ENCODE measurements at regions not wholly inside any gene's neighbourhood (a gene's known extent, or its start where the extent isn't known, plus 50 kb on each side); places are given as distances from the start of the nearest gene placed in this dataset.

DNA sequence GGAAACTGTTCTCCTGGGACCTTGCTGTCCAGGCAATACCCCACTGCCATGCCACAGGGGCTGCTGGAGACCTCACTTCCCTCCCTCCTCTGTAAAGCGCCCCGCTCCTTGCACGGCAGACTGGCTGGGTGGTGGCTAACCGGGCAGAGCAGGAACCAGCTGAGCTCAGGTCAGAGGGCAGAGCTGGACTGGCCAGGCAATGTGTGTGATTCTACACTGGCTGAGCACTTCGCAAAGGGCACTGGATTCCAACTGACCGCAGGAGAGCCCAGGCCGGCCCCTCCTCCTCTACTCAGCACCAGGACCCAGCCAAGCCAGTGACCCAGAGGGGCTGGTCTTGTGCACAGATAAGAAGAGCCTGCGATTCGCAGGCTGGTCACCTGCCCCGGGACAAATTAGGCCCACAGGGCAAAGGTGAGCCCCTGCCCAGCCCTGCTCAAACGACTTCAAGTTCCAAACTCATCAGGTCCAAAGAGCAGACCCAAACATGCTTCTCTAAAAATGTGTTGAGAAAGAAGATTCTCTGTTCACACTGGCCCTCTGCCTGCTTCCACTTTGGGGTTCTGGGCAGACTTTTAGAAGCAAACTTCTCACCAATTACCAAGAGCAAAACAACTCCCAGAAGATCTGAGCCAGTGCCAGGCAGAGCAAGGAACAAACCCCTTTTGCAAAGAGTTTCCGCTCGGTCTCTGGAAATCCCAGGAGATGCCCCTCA, 54.9 kb upstream of the DIO3 start:
- Histone ChIP-seq H3K36me3 (ENCODE audit: insufficient read depth, low read length, poor library complexity, severe bottlenecking) (no peaks in the 10 kb centered on the region), H3K9me3 (ENCODE audit: low read depth, low read length, poor library complexity, severe bottlenecking) (no peaks in the 10 kb centered on the region), H3K27me3 (replicated peaks; ENCODE audit: insufficient read depth, low read depth, low read length, poor library complexity) (no peaks in the 10 kb centered on the region), H3K27ac (ENCODE audit: low read depth, low read length, poor library complexity, severe bottlenecking) (no peak overlapping the region), H3K4me3 (ENCODE audit: low read depth, low read length, poor library complexity, severe bottlenecking) (no peak overlapping the region), H3K4me1 (ENCODE audit: insufficient read depth, low read length, poor library complexity, severe bottlenecking) (no peaks in the 10 kb centered on the region)
- intact Hi-C loops (cut with micrococcal nuclease; ENCODE audit: unreplicated experiment): no loop called here
- TF ChIP-seq EZH2 (IDR thresholded peaks at IDR 0.05; ENCODE audit: borderline replicate concordance, low read depth, low read length, poor library complexity, severe bottlenecking): no peak
- TF ChIP-seq, protein P1, sequence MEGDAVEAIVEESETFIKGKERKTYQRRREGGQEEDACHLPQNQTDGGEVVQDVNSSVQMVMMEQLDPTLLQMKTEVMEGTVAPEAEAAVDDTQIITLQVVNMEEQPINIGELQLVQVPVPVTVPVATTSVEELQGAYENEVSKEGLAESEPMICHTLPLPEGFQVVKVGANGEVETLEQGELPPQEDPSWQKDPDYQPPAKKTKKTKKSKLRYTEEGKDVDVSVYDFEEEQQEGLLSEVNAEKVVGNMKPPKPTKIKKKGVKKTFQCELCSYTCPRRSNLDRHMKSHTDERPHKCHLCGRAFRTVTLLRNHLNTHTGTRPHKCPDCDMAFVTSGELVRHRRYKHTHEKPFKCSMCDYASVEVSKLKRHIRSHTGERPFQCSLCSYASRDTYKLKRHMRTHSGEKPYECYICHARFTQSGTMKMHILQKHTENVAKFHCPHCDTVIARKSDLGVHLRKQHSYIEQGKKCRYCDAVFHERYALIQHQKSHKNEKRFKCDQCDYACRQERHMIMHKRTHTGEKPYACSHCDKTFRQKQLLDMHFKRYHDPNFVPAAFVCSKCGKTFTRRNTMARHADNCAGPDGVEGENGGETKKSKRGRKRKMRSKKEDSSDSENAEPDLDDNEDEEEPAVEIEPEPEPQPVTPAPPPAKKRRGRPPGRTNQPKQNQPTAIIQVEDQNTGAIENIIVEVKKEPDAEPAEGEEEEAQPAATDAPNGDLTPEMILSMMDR (conservative IDR thresholded peaks at IDR 0.05; ENCODE audit: low read depth, low read length): no peak
- POLR2A ChIA-PET (ENCODE audit: low non-redundant PET): no interaction called here
- CTCF ChIA-PET: no interaction called here
- no peak for DNase-seq (ENCODE audit: low spot score)
- BruUV-seq (replicated peaks): no TSS peak

DNA sequence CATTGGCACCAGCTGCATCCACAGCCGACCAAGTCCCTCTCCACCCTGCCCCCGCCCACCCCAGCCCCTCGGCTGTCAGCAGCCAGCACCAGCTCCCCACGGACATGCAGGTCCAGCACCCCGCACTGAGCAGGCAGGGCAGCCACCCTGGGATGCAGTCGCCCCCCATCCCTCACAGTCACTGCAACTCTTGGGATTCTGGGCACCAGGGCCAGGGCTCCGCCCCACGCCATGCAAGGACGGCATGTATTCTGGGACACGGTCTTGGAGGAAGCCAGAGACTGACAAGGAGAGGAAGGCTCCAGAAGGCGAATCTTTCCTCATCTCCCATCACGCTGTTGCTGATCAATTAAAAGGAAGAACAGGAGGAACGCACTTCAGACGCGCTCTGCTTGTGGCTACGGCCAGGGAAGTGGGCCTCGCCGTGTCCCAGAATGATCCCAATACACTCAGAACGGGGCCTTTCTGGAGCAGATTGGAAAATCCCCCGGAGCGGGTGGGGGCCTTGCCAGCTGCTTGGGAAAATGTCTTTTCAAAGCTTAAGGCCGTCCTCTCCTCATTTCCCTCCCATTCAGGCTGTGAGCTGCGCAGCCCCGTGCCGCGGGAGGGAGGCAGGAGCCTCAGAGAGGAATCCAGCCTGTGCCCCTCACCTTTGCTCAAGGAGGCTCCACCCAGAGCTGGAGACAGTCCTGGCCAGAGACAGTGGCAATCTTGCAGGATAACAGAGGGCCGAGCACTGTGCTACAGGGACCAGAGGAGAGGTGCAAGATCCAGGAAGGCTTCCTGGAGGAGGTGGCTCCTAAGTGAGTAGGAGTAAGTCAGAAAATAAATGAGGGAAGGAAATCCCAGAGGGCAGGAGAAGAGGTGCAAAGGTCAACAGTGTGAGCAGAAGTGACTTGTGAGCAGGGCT, 54.1 kb upstream of the DIO3 start:
- POLR2A ChIA-PET (ENCODE audit: low non-redundant PET): no interaction called here
- no peaks in the 10 kb centered on the region for H3K36me3 ChIP-seq (ENCODE audit: insufficient read depth, low read length, poor library complexity, severe bottlenecking)
- no peaks in the 10 kb centered on the region for H3K27me3 ChIP-seq (replicated peaks; ENCODE audit: insufficient read depth, low read depth, low read length, poor library complexity)
- intact Hi-C loops (cut with micrococcal nuclease; ENCODE audit: unreplicated experiment): no loop called here
- no peaks in the 10 kb centered on the region for H3K9me3 ChIP-seq (ENCODE audit: low read depth, low read length, poor library complexity, severe bottlenecking)
- no TSS peak for BruUV-seq (replicated peaks)
- no peak for TF ChIP-seq EZH2 (IDR thresholded peaks at IDR 0.05; ENCODE audit: borderline replicate concordance, low read depth, low read length, poor library complexity, severe bottlenecking)
- TF ChIP-seq, protein P1 (conservative IDR thresholded peaks at IDR 0.05; ENCODE audit: low read depth, low read length): no peak
- H3K4me3 ChIP-seq (ENCODE audit: low read depth, low read length, poor library complexity, severe bottlenecking): no peak overlapping the region
- no peak for DNase-seq (ENCODE audit: low spot score)
- no peaks in the 10 kb centered on the region for H3K4me1 ChIP-seq (ENCODE audit: insufficient read depth, low read length, poor library complexity, severe bottlenecking)
- no peak overlapping the region for H3K27ac ChIP-seq (ENCODE audit: low read depth, low read length, poor library complexity, severe bottlenecking)
- CTCF ChIA-PET: no interaction called here

DNA sequence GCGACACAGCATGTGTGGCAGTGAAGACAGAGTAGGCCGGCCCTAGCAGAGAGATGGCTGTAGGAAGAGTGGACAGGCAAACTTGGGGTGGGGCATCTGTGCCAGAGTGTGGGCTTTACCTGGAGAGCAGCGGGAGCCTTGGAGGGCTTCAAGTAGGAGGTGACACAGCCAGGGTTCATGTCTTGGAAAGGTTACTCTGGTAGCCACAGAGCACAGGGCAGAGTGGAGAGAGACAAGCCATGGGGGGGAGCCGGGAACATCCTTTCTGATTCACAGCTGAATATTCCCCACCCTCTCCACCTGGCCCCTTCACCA, 53.5 kb upstream of the DIO3 start:
- BruUV-seq (replicated peaks): no TSS peak
- CTCF ChIA-PET: no interaction called here
- Histone ChIP-seq H3K27ac (ENCODE audit: low read depth, low read length, poor library complexity, severe bottlenecking) (no peak overlapping the region), H3K4me1 (ENCODE audit: insufficient read depth, low read length, poor library complexity, severe bottlenecking) (no peaks in the 10 kb centered on the region), H3K36me3 (ENCODE audit: insufficient read depth, low read length, poor library complexity, severe bottlenecking) (no peaks in the 10 kb centered on the region), H3K27me3 (replicated peaks; ENCODE audit: insufficient read depth, low read depth, low read length, poor library complexity) (no peaks in the 10 kb centered on the region), H3K4me3 (ENCODE audit: low read depth, low read length, poor library complexity, severe bottlenecking) (no peak overlapping the region), H3K9me3 (ENCODE audit: low read depth, low read length, poor library complexity, severe bottlenecking) (no peaks in the 10 kb centered on the region)
- TF ChIP-seq EZH2 (IDR thresholded peaks at IDR 0.05; ENCODE audit: borderline replicate concordance, low read depth, low read length, poor library complexity, severe bottlenecking): no peak
- POLR2A ChIA-PET (ENCODE audit: low non-redundant PET): no interaction called here
- no peak for DNase-seq (ENCODE audit: low spot score)
- intact Hi-C loops (cut with micrococcal nuclease; ENCODE audit: unreplicated experiment): no loop called here

Measured in A673 (cell line).